WTC11 (cell line): ENCODE measurements at regions not wholly inside any gene's neighbourhood (a gene's known extent, or its start where the extent isn't known, plus 50 kb on each side); places are given as distances from the start of the nearest gene placed in this dataset.

ENCODE experiments used
- ATAC-seq: fragments of 200-7000 bp; cut with Tn5 transposase; 2 replicates; pipeline ENCODE4 v1.10.0; 2021; ENCODE audit warnings: mild to moderate bottlenecking, moderate library complexity
- CTCF ChIA-PET: fragments of 300-600 bp; sonication (Branson Sonifier 250); formaldehyde crosslinking; loops from one replicate; lab custom pipeline; 2021; ENCODE audit warnings: antibody characterized with exemption; lab: Charles Lee
- POLR2A ChIA-PET: fragments of 350-600 bp; sonication (Branson Sonifier 250); formaldehyde crosslinking; loops from one replicate; lab custom pipeline; 2021; ENCODE audit warnings: antibody characterized with exemption; lab: Charles Lee
- DNase-seq: peaks from one replicate; pipeline ENCODE4 v3.0.0; 2021; ENCODE audit warnings: low spot score
- H3K27ac Mint-ChIP-seq: 2 replicates; pipeline ENCODE4 v1.8.0; 2021; ENCODE audit warnings: mixed read lengths
- H3K27me3 Mint-ChIP-seq: 2 replicates; pipeline ENCODE4 v1.8.0; 2021; ENCODE audit warnings: low read depth, mild to moderate bottlenecking, moderate library complexity, mixed read lengths
- H3K36me3 Mint-ChIP-seq: 2 replicates; pipeline ENCODE4 v1.8.0; 2021; ENCODE audit warnings: mixed read lengths
- H3K4me1 Mint-ChIP-seq: 2 replicates; pipeline ENCODE4 v1.8.0; 2022; ENCODE audit warnings: mixed read lengths
- H3K4me3 Mint-ChIP-seq: 2 replicates; pipeline ENCODE4 v1.8.0; 2021; ENCODE audit warnings: mild to moderate bottlenecking, moderate library complexity, mixed read lengths
- H3K9me3 Mint-ChIP-seq: 2 replicates; pipeline ENCODE4 v1.8.0; 2021; ENCODE audit warnings: mixed read lengths
- JAZF1 ChIP-seq: fragments of 250-450 bp; sonication (Bioruptor Pico); IDR thresholded peaks from 2 replicates; pipeline ENCODE4 v1.9.0; 2021; ENCODE audit warnings: moderate library complexity, mild to moderate bottlenecking, inconsistent platforms
- JUN ChIP-seq: sonication (generic); formaldehyde crosslinking; IDR thresholded peaks from 2 replicates; pipeline ENCODE4 v1.8.0; 2023; ENCODE audit warnings: mild to moderate bottlenecking, missing genetic modification reagents
- KAT7 ChIP-seq: sonication (generic); formaldehyde crosslinking; IDR thresholded peaks from 2 replicates; pipeline ENCODE4 v1.8.1; 2023; ENCODE audit warnings: missing genetic modification reagents, mild to moderate bottlenecking, borderline replicate concordance
- OVOL2 ChIP-seq: fragments of 250-450 bp; sonication (Bioruptor Pico); IDR thresholded peaks from 2 replicates; pipeline ENCODE4 v1.9.0; 2021; ENCODE audit warnings: mild to moderate bottlenecking, borderline replicate concordance
- SMAD3 ChIP-seq: sonication (generic); formaldehyde crosslinking; IDR thresholded peaks from 2 replicates; pipeline ENCODE4 v1.8.0; 2022; ENCODE audit warnings: missing genetic modification reagents, mild to moderate bottlenecking, borderline replicate concordance
- SMAD4 ChIP-seq: sonication (generic); formaldehyde crosslinking; IDR thresholded peaks from 2 replicates; pipeline ENCODE4 v1.8.0; 2022; ENCODE audit warnings: mild to moderate bottlenecking, missing genetic modification reagents
- SOX15 ChIP-seq: fragments of 250-450 bp; sonication (Bioruptor Pico); IDR thresholded peaks from 2 replicates; pipeline ENCODE4 v1.9.0; 2021; ENCODE audit warnings: mild to moderate bottlenecking
- TEAD4 ChIP-seq: sonication (generic); formaldehyde crosslinking; IDR thresholded peaks from 2 replicates; pipeline ENCODE4 v1.8.0; 2022; ENCODE audit warnings: mild to moderate bottlenecking, missing genetic modification reagents
- ZNF263 ChIP-seq: sonication (generic); formaldehyde crosslinking; IDR thresholded peaks from 2 replicates; pipeline ENCODE4 v1.8.1; 2022; ENCODE audit warnings: low read depth, mild to moderate bottlenecking, moderate library complexity, missing genetic modification reagents
- ZNF396 ChIP-seq: fragments of 250-450 bp; sonication (Bioruptor Pico); IDR thresholded peaks from 2 replicates; pipeline ENCODE4 v1.8.0; 2021; ENCODE audit warnings: mild to moderate bottlenecking, moderate library complexity, borderline replicate concordance
- TF ChIP-seq, protein P1 (sequence below): fragments of 250-450 bp; sonication (Bioruptor Pico); conservative IDR thresholded peaks from 2 replicates; pipeline ENCODE4 v1.9.0; 2021; ENCODE audit warnings: mild to moderate bottlenecking
- TF ChIP-seq, protein P2 (sequence below): fragments of 200-600 bp; IDR thresholded peaks from 2 replicates; pipeline ENCODE4 v1.8.0; 2022; ENCODE audit warnings: antibody characterized with exemption
- TF ChIP-seq, protein P3 (sequence below): sonication (generic); formaldehyde crosslinking; IDR thresholded peaks from 2 replicates; pipeline ENCODE4 v1.8.1; 2023; ENCODE audit warnings: mild to moderate bottlenecking, missing genetic modification reagents, borderline replicate concordance
- TF ChIP-seq, protein P4 (sequence below): sonication (generic); formaldehyde crosslinking; IDR thresholded peaks from 2 replicates; pipeline ENCODE4 v1.8.0; 2023; ENCODE audit warnings: mild to moderate bottlenecking, missing genetic modification reagents
- TF ChIP-seq, protein P5 (sequence below): sonication (generic); formaldehyde crosslinking; IDR thresholded peaks from 2 replicates; pipeline ENCODE4 v1.8.1; 2023; ENCODE audit warnings: mild to moderate bottlenecking, missing genetic modification reagents, moderate library complexity
- TF ChIP-seq, protein P6 (sequence below): sonication (generic); formaldehyde crosslinking; IDR thresholded peaks from 2 replicates; pipeline ENCODE4 v1.8.1; 2023; ENCODE audit warnings: mild to moderate bottlenecking, missing genetic modification reagents, moderate library complexity
- TF ChIP-seq, protein P7 (sequence below): sonication (generic); formaldehyde crosslinking; IDR thresholded peaks from 2 replicates; pipeline ENCODE4 v1.8.1; 2023; ENCODE audit warnings: mild to moderate bottlenecking, moderate library complexity, missing genetic modification reagents
- TF ChIP-seq, protein P8 (sequence below): sonication (generic); formaldehyde crosslinking; IDR thresholded peaks from 2 replicates; pipeline ENCODE4 v1.8.1; 2022; ENCODE audit warnings: mild to moderate bottlenecking, missing genetic modification reagents, moderate library complexity, borderline replicate concordance

DNA sequence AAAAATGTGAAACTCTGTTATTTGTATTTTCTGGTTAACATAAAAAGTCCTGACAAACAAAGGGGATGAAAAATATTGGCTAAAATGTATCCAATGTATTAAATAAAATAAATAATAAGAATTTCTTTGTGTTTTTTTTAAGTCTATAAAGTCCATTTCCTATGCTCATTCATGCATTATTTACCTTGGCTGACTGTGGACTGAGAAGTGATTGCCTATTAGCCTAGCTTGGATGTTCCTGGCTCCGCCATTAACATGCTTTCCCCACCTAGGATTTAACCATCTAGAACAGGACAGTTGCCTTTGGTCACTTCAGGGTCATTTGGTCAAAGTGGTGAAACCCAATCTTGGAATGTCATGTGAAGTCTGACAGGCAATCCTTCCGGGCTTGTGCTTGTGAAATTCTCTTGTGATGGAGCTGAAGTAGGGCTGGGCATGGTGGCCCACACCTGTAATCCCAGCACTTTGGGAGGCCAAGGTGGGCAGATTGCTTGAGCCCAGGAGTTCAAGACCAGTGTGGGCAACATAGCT is 60.4 kb upstream of the TANC1 start:
- peaks cover 30% of the 10 kb centered on the region for H3K4me1 Mint-ChIP-seq
- ATAC-seq: no peak
- ChIA-PET CTCF (interaction anchor here (1.7 kb wide), 1 partner anchor 211 kb away, joined by 5 read pairs; no protein-coding TSS in a partner anchor), POLR2A (no interaction called here)
- TF ChIP-seq SMAD4 (no peak), ZNF263 (CRISPR knock-in tag) (no peak), SMAD3 (CRISPR knock-in tag) (no peak), KAT7 (no peak), OVOL2 (no peak), ZNF396 (CRISPR knock-in tag) (no peak), JUN (CRISPR knock-in tag) (no peak), TEAD4 (CRISPR knock-in tag) (no peak), JAZF1 (no peak), SOX15 (CRISPR knock-in tag) (no peak)
- TF ChIP-seq, protein P1, sequence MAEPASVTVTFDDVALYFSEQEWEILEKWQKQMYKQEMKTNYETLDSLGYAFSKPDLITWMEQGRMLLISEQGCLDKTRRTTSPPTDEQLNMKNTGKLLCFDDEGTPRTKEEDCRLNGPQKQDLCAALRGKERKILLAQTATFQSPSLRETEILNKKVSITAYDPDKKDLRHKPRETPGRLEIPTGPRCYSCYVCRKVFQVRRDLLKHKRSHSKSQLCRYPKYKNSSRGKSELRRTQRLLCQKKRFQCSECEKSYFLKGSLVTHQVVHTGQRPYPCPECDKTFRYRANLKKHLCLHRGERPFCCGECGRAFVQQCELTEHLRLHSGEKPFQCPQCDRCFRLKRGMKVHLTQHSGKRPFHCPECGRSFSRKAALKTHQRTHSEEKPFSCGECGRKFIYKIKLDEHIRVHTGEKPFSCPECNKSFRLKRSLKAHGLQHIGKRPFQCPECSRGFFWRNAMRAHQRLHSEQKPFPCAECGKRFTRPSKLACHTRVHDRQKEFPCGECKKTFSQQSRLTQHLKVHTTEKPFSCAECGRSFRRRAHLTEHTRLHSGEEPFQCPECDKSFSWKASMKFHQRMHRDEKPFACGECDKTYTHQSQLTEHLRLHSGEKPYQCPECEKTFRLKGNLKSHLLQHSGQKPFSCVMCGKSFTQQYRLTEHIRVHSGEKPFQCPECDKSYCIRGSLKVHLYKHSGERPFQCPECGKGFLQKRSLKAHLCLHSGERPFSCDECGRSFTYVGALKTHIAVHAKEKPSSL: no peak
- TF ChIP-seq, protein P2, sequence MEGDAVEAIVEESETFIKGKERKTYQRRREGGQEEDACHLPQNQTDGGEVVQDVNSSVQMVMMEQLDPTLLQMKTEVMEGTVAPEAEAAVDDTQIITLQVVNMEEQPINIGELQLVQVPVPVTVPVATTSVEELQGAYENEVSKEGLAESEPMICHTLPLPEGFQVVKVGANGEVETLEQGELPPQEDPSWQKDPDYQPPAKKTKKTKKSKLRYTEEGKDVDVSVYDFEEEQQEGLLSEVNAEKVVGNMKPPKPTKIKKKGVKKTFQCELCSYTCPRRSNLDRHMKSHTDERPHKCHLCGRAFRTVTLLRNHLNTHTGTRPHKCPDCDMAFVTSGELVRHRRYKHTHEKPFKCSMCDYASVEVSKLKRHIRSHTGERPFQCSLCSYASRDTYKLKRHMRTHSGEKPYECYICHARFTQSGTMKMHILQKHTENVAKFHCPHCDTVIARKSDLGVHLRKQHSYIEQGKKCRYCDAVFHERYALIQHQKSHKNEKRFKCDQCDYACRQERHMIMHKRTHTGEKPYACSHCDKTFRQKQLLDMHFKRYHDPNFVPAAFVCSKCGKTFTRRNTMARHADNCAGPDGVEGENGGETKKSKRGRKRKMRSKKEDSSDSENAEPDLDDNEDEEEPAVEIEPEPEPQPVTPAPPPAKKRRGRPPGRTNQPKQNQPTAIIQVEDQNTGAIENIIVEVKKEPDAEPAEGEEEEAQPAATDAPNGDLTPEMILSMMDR: no peak
- TF ChIP-seq, protein P3, sequence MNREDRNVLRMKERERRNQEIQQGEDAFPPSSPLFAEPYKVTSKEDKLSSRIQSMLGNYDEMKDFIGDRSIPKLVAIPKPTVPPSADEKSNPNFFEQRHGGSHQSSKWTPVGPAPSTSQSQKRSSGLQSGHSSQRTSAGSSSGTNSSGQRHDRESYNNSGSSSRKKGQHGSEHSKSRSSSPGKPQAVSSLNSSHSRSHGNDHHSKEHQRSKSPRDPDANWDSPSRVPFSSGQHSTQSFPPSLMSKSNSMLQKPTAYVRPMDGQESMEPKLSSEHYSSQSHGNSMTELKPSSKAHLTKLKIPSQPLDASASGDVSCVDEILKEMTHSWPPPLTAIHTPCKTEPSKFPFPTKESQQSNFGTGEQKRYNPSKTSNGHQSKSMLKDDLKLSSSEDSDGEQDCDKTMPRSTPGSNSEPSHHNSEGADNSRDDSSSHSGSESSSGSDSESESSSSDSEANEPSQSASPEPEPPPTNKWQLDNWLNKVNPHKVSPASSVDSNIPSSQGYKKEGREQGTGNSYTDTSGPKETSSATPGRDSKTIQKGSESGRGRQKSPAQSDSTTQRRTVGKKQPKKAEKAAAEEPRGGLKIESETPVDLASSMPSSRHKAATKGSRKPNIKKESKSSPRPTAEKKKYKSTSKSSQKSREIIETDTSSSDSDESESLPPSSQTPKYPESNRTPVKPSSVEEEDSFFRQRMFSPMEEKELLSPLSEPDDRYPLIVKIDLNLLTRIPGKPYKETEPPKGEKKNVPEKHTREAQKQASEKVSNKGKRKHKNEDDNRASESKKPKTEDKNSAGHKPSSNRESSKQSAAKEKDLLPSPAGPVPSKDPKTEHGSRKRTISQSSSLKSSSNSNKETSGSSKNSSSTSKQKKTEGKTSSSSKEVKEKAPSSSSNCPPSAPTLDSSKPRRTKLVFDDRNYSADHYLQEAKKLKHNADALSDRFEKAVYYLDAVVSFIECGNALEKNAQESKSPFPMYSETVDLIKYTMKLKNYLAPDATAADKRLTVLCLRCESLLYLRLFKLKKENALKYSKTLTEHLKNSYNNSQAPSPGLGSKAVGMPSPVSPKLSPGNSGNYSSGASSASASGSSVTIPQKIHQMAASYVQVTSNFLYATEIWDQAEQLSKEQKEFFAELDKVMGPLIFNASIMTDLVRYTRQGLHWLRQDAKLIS (CRISPR knock-in tag): no peak
- TF ChIP-seq, protein P4, sequence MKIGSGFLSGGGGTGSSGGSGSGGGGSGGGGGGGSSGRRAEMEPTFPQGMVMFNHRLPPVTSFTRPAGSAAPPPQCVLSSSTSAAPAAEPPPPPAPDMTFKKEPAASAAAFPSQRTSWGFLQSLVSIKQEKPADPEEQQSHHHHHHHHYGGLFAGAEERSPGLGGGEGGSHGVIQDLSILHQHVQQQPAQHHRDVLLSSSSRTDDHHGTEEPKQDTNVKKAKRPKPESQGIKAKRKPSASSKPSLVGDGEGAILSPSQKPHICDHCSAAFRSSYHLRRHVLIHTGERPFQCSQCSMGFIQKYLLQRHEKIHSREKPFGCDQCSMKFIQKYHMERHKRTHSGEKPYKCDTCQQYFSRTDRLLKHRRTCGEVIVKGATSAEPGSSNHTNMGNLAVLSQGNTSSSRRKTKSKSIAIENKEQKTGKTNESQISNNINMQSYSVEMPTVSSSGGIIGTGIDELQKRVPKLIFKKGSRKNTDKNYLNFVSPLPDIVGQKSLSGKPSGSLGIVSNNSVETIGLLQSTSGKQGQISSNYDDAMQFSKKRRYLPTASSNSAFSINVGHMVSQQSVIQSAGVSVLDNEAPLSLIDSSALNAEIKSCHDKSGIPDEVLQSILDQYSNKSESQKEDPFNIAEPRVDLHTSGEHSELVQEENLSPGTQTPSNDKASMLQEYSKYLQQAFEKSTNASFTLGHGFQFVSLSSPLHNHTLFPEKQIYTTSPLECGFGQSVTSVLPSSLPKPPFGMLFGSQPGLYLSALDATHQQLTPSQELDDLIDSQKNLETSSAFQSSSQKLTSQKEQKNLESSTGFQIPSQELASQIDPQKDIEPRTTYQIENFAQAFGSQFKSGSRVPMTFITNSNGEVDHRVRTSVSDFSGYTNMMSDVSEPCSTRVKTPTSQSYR (CRISPR knock-in tag): no peak
- TF ChIP-seq, protein P5, sequence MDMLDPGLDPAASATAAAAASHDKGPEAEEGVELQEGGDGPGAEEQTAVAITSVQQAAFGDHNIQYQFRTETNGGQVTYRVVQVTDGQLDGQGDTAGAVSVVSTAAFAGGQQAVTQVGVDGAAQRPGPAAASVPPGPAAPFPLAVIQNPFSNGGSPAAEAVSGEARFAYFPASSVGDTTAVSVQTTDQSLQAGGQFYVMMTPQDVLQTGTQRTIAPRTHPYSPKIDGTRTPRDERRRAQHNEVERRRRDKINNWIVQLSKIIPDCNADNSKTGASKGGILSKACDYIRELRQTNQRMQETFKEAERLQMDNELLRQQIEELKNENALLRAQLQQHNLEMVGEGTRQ (CRISPR knock-in tag): no peak
- TF ChIP-seq, protein P6, sequence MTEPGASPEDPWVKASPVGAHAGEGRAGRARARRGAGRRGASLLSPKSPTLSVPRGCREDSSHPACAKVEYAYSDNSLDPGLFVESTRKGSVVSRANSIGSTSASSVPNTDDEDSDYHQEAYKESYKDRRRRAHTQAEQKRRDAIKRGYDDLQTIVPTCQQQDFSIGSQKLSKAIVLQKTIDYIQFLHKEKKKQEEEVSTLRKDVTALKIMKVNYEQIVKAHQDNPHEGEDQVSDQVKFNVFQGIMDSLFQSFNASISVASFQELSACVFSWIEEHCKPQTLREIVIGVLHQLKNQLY (CRISPR knock-in tag): no peak
- TF ChIP-seq, protein P7, sequence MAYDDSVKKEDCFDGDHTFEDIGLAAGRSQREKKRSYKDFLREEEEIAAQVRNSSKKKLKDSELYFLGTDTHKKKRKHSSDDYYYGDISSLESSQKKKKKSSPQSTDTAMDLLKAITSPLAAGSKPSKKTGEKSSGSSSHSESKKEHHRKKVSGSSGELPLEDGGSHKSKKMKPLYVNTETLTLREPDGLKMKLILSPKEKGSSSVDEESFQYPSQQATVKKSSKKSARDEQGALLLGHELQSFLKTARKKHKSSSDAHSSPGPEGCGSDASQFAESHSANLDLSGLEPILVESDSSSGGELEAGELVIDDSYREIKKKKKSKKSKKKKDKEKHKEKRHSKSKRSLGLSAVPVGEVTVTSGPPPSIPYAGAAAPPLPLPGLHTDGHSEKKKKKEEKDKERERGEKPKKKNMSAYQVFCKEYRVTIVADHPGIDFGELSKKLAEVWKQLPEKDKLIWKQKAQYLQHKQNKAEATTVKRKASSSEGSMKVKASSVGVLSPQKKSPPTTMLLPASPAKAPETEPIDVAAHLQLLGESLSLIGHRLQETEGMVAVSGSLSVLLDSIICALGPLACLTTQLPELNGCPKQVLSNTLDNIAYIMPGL: no peak
- TF ChIP-seq, protein P8, sequence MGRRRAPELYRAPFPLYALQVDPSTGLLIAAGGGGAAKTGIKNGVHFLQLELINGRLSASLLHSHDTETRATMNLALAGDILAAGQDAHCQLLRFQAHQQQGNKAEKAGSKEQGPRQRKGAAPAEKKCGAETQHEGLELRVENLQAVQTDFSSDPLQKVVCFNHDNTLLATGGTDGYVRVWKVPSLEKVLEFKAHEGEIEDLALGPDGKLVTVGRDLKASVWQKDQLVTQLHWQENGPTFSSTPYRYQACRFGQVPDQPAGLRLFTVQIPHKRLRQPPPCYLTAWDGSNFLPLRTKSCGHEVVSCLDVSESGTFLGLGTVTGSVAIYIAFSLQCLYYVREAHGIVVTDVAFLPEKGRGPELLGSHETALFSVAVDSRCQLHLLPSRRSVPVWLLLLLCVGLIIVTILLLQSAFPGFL (CRISPR knock-in tag): no peak
- DNase-seq: no peak
- H3K9me3 Mint-ChIP-seq: 0 out of 2 replicates have a peak, but pooled peaks cover 3% of the 10 kb centered on the region
- no peaks in the 10 kb centered on the region for H3K27me3 Mint-ChIP-seq
- no peak overlapping the region for H3K27ac Mint-ChIP-seq
- H3K36me3 Mint-ChIP-seq: no peaks in the 10 kb centered on the region
- H3K4me3 Mint-ChIP-seq: no peak overlapping the region
